HG03439 (cell line): ENCODE measurements at regions not wholly inside any gene's neighbourhood (a gene's known extent, or its start where the extent isn't known, plus 50 kb on each side); places are given as distances from the start of the nearest gene placed in this dataset.

Source experiments
- ATAC-seq: cut with Tn5 transposase; IDR thresholded peaks from one replicate; pipeline ENCODE4 v1.9.1; 2021; ENCODE audit warnings: mild to moderate bottlenecking, moderate library complexity; ENCODE audit not compliant: unreplicated experiment

GRCh38 chr15:46764851-46765250 is 952.5 kb upstream of the SEMA6D start:
- ATAC-seq: no peak

- no peak for ATAC-seq
These were observed 951.3 kb upstream of the SEMA6D start for GRCh38 chr15:46766021-46766420.

GRCh38 chr15:46768287-46768686 is 949.0 kb upstream of the SEMA6D start:
- no peak for ATAC-seq

- ATAC-seq: no peak
These were observed 944.3 kb upstream of the SEMA6D start for GRCh38 chr15:46773016-46773415.

GRCh38 chr15:46778876-46779275 is 938.4 kb upstream of the SEMA6D start:
- ATAC-seq: no peak

- no peak for ATAC-seq
These were observed 930.6 kb upstream of the SEMA6D start for GRCh38 chr15:46786590-46787285.

- ATAC-seq: no peak
These were observed 921.6 kb upstream of the SEMA6D start for GRCh38 chr15:46795685-46796084.

GRCh38 chr15:46808834-46809233 is 908.5 kb upstream of the SEMA6D start:
- ATAC-seq: no peak

- no peak for ATAC-seq
These were observed 902.1 kb upstream of the SEMA6D start for GRCh38 chr15:46815240-46815639.

GRCh38 chr15:46815765-46816164 is 901.5 kb upstream of the SEMA6D start:
- no peak for ATAC-seq

GRCh38 chr15:46848704-46849103 is 868.6 kb upstream of the SEMA6D start:
- no peak for ATAC-seq

GRCh38 chr15:46853600-46853999 is 863.7 kb upstream of the SEMA6D start:
- no peak for ATAC-seq

GRCh38 chr15:46854564-46854963 is 862.7 kb upstream of the SEMA6D start:
- ATAC-seq: no peak

GRCh38 chr15:46855388-46855787 is 861.9 kb upstream of the SEMA6D start:
- no peak for ATAC-seq

- ATAC-seq: no peak
These were observed 860.3 kb upstream of the SEMA6D start for GRCh38 chr15:46856839-46857502.

- no peak for ATAC-seq
These were observed 859.2 kb upstream of the SEMA6D start for GRCh38 chr15:46858150-46858549.

- ATAC-seq: no peak
These were observed 855.5 kb upstream of the SEMA6D start for GRCh38 chr15:46861796-46862195.

- no peak for ATAC-seq
These were observed 852.1 kb upstream of the SEMA6D start for GRCh38 chr15:46865155-46865554.

- ATAC-seq: no peak
These were observed 844.9 kb upstream of the SEMA6D start for GRCh38 chr15:46872286-46872980.

- no peak for ATAC-seq
These were observed 844.3 kb upstream of the SEMA6D start for GRCh38 chr15:46872981-46873330.

GRCh38 chr15:46879032-46879770 is 838.1 kb upstream of the SEMA6D start:
- no peak for ATAC-seq
